NCI-H2107 treated with DMSO at 0.1 percent for 48 hours (cell line): ENCODE measurements at regions not wholly inside any gene's neighbourhood (a gene's known extent, or its start where the extent isn't known, plus 50 kb on each side); places are given as distances from the start of the nearest gene placed in this dataset.

Experiments used
- DNase-seq: peaks from one replicate; lab custom pipeline; 2025; ENCODE audit not compliant: unreplicated experiment; lab: John Stamatoyannopoulos, UW

GRCh38 chr18:72368308-72368707 lies 175.8 kb downstream of the CBLN2 start:
- DNase-seq: no peak

- no peak for DNase-seq
Measured at GRCh38 chr18:72360634-72361033, 183.5 kb downstream of the CBLN2 start.

GRCh38 chr18:72342933-72343332 lies 201.2 kb downstream of the CBLN2 start:
- DNase-seq: peak; percentile 22

GRCh38 chr18:72339976-72340375 lies 204.2 kb downstream of the CBLN2 start:
- no peak for DNase-seq

DNA sequence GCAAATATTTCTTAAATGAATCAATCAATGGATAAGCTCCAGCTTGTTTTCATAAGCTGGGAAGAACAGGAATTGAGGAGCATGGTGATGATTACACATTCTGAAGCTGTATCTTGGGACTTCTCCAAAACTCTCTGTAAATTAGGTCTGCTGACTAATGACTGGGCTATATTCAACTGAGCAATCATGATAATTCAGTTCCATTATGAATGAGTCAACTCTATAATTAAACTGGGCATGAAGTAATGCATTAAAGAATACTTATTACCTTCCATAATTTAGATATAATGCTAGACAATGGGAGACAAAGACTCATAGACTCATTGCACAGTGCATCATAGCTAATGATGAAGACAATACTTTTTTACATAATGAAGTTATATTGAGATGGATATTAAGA lies 207.4 kb downstream of the CBLN2 start:
- no peak for DNase-seq

GRCh38 chr18:72329533-72329932 lies 214.6 kb downstream of the CBLN2 start:
- no peak for DNase-seq

DNA sequence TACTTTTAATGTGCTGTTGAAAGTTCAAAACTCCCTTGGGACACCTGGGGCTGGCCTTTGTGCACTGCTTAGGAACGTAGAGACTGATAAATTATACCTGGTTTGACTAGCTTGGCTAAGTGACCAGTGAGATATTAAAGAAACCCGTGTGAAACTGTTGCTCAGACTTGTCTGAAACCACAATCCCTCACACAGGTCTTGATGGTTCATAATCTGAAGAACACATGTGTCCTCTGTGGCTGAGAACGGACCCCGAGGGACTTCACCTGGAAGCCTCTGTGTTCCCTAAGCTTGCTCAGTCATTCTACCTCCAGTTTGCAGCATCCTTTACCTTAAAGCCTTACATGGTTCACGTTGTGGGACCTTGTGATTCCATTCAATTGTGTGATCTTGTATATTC lies 218.8 kb downstream of the CBLN2 start:
- DNase-seq: no peak

DNA sequence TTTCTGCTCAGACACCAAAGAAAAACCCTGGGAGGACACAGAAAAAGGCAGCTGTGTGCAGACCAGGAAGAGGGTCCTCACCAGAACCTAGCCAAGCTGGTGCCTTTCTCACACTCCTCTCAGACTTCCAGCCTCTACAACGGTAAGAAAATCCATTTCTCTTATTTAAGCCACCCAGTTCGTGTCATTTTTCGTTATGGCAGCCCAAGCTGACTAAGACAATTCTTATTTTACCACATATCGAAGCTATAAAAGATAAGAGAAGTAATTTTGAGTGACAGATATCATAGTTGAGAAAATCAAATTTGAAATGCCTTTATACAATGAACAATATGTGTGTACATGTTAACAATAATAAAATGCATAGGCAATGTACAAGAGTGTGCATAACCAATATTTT lies 219.5 kb downstream of the CBLN2 start:
- no peak for DNase-seq

GRCh38 chr18:72316497-72316896 lies 227.6 kb downstream of the CBLN2 start:
- no peak for DNase-seq

DNA sequence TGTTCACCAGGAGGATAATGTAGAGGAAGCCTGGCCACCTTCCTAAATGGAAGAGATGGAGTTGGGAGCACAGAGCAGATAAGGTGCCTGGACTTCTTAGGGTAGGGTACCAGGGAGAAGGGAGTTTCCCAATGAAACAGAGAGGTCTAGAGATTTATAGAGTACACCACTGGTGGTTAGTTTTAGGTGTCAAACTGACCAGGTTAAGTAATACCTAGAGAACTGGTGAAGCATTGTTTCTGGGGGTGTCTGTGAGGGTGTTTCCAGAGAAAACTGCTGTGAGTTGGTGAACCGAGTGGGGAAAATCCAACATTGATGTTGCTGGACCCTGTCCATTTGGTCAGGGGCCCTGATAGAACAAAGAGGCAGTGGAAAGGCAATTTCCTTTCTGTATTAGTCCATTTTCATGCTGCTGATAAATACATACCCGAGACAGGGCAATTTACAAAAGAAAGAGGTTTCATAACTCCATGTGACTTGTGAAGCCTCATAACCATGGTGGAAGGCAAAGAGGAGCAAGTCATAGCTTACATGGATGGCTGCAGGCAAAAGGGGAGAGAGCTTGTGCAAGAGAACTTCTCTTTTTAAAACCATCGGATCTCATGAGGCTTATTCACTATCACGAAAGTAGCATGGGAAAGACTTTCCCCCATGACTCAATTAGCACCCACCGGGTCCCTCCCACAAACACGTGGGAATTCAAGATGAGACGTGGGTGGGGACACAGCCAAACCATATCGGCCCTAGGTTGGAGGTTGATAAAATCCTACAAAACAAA lies 260.8 kb downstream of the CBLN2 start:
- DNase-seq: no peak

DNA sequence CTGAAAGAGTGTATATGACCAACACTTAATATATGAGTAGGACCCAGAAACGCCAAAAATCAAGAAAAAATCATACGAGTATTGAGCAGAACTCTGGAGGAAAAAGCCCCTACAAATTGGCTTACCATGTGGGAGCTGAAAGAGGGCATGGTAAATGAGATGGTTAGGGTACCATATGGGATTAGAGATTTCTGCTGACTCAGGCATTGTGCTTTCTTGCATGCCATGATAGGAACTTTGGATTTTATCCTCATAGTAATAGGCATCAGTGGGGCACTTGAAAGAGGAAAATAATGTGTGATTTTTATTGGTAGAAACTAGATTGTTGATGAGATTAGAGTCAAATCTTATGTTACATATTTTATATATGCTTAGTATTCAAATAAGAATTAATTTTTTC lies 271.1 kb downstream of the CBLN2 start:
- no peak for DNase-seq

GRCh38 chr18:72261590-72261989 lies 282.6 kb downstream of the CBLN2 start:
- no peak for DNase-seq

DNA sequence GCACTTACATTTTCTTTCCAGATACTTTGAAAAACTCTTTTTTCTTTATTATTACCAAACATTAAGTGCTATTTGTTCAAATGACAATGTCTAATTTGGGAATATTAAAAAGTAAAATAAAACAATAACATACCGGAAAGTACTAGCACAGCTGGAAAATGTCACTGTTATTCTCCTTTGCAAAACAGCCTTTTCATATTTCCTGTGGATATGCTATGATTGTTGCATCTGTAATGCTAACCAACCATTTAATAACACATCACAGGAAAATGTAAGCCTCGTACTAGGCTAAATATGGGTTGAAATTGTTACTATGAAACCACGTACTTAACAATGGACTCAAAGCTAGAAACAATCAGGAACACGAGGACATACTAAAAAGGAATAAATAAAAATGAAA lies 298.1 kb downstream of the CBLN2 start:
- no peak for DNase-seq

DNA sequence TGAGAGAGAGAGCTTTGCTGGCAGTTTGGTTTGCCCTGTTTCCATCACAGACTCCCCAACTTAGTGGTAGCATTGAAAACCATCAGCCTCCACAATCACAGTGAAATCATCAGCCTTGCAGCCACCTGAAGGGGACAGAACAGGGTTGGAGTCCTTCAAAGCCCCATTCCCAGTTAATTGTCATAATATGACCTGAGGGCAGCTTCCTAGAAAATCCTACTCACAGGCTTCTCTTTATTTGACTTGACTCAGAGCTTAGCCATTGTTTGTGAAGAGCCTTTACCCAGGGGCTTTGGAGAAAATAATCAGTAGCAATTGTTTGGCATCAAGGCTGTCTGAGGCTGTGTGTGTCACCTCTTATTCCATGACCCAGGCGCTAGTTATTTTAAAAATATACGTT lies 308.7 kb downstream of the CBLN2 start:
- DNase-seq: peak; percentile 62

GRCh38 chr18:72233106-72233505 lies 311.0 kb downstream of the CBLN2 start:
- peak; percentile 51 for DNase-seq

DNA sequence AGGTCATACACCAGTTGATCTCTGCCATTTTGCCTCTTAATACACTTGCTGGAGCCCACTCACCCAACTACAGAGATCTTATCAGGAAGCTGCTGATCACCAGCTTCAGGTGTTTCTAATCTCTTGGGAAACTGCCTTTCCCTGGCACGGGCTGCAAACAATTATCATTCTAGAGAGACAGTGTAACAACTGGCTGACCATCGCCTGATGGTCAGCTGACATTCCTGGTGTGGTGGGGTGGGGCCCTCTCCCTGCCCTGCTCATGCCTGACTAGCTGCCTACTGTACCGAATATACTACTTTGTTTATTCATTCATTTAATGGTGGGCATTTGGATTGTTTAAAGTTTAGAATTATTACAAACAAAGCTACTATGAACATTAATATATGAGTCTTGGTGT lies 311.5 kb downstream of the CBLN2 start:
- no peak for DNase-seq

- no peak for DNase-seq
Measured at GRCh38 chr18:72225958-72226357, 318.2 kb downstream of the CBLN2 start.

GRCh38 chr18:72223733-72224132 lies 320.4 kb downstream of the CBLN2 start:
- no peak for DNase-seq

- no peak for DNase-seq
Measured at GRCh38 chr18:72208920-72209676, 335.0 kb downstream of the CBLN2 start.

GRCh38 chr18:72207280-72207679 lies 336.9 kb downstream of the CBLN2 start:
- DNase-seq: no peak

- peak; percentile 80 for DNase-seq
Measured at GRCh38 chr18:72206814-72207213, 337.3 kb downstream of the CBLN2 start.

DNA sequence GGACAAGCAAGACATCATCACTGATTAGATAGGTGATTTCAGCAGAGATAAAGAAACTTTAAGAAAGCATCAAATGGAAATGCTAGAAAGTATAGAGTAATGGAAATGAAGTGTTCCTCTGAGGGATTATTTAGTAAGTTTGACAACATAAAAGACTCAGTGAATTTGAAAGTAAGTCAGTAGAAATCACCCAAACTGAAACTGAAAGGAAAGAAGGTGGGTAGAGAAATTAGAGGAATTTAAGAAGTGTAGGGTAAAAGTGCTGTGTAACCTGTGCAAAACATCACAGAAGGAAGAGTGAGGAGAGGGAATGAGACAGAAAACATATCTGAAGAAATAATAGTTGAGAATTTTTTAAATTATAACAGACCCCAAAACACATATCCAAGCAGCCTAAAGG lies 343.1 kb downstream of the CBLN2 start:
- DNase-seq: no peak

GRCh38 chr18:72197591-72197990 lies 346.6 kb downstream of the CBLN2 start:
- peak; percentile 7 for DNase-seq
